NCI-H128 (cell line): ENCODE measurements at regions not wholly inside any gene's neighbourhood (a gene's known extent, or its start where the extent isn't known, plus 50 kb on each side); places are given as distances from the start of the nearest gene placed in this dataset.
"Not testable (repeated sequence)": the region's sequence is repeated elsewhere in the genome, so short reads cannot be mapped to it uniquely, and the experiment has no call there.

Source experiments
- DNase-seq: peaks from one replicate; lab custom pipeline; 2025; ENCODE audit not compliant: unreplicated experiment; lab: John Stamatoyannopoulos, UW

- no peak for DNase-seq
These were observed 164.2 kb downstream of the VAPA start for GRCh38 chr18:10077986-10078385.

GRCh38 chr18:10080372-10080771 is 166.6 kb downstream of the VAPA start:
- no peak for DNase-seq

- no peak for DNase-seq
These were observed 167.7 kb downstream of the VAPA start for GRCh38 chr18:10081492-10081891.

- DNase-seq = no peak
These were observed 171.6 kb downstream of the VAPA start for GRCh38 chr18:10085416-10085815.

- DNase-seq = no peak
These were observed 172.1 kb downstream of the VAPA start for GRCh38 chr18:10085876-10086275.

GRCh38 chr18:10086458-10087210 is 172.8 kb downstream of the VAPA start:
- DNase-seq = no peak

GRCh38 chr18:10088734-10089133 is 174.9 kb downstream of the VAPA start:
- DNase-seq = no peak

GRCh38 chr18:10089881-10090280 is 176.1 kb downstream of the VAPA start:
- DNase-seq = no peak

- DNase-seq = no peak
These were observed 176.9 kb downstream of the VAPA start for GRCh38 chr18:10090668-10091067.

- no peak for DNase-seq
These were observed 179.6 kb downstream of the VAPA start for GRCh38 chr18:10093445-10093844.

- no peak for DNase-seq
These were observed 180.3 kb downstream of the VAPA start for GRCh38 chr18:10094154-10094553.

GRCh38 chr18:10094655-10095054 is 180.8 kb downstream of the VAPA start:
- DNase-seq = no peak

GRCh38 chr18:10095356-10095755 is 181.5 kb downstream of the VAPA start:
- no peak for DNase-seq

GRCh38 chr18:10099539-10100140 is 185.8 kb downstream of the VAPA start:
- DNase-seq = no peak

GRCh38 chr18:10100196-10100595 is 186.4 kb downstream of the VAPA start:
- DNase-seq = no peak

- no peak for DNase-seq
These were observed 187.3 kb downstream of the VAPA start for GRCh38 chr18:10100941-10101701.

- no peak for DNase-seq
These were observed 187.9 kb downstream of the VAPA start for GRCh38 chr18:10101729-10102128.

- DNase-seq = not testable (repeated sequence)
These were observed 191.3 kb downstream of the VAPA start for GRCh38 chr18:10105118-10105517.

GRCh38 chr18:10111191-10111590 is 197.4 kb downstream of the VAPA start:
- no peak for DNase-seq

- no peak for DNase-seq
These were observed 198.1 kb downstream of the VAPA start for GRCh38 chr18:10111944-10112343.

GRCh38 chr18:10113121-10114022 is 199.6 kb downstream of the VAPA start:
- no peak for DNase-seq
